GM21723 (cell line): ENCODE measurements at regions not wholly inside any gene's neighbourhood (a gene's known extent, or its start where the extent isn't known, plus 50 kb on each side); places are given as distances from the start of the nearest gene placed in this dataset.
"Not testable (repeated sequence)": the region's sequence is repeated elsewhere in the genome, so short reads cannot be mapped to it uniquely, and the experiment has no call there.

Source experiments
- ATAC-seq: cut with Tn5 transposase; IDR thresholded peaks from one replicate; pipeline ENCODE4 v1.9.1; 2021; ENCODE audit warnings: mild to moderate bottlenecking, moderate library complexity; ENCODE audit not compliant: unreplicated experiment

DNA sequence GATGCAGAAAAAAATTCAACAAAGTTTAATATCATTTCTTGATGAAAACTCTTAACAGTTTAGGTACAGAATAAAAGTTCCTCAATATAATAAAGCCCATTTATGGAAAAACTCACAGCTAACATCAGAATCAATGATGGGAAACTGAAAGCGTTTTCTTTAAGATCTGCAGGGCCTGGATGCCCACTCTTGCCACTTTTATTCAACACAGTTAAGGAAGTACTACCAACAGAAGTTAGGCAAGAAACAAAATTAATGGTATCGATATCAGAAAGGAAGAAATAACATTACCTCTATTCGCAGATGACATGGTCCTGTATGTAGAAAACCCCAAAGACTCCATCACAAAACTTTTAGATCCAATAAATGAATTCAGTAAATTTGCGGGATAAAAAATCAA, 542.4 kb upstream of the RGMB start:
- no peak for ATAC-seq

DNA sequence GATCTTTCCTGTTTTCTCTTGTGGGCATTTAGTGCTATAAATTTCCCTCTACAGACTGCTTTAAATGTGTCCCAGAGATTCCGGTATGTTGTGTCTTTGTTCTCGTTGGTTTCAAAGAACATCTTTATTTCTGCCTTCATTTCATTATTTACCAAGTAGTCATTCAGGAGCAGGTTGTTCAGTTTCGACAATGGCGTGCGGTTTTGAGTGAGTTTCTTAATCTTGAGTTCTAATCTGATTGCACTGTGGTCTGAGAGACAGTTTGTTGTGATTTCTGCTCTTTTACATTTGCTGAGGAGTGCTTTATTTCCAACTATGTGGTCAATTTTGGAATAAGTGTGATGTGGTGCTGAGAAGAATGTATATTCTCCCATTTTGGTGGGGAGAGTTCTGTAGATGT, 535.7 kb upstream of the RGMB start:
- not testable (repeated sequence) for ATAC-seq

DNA sequence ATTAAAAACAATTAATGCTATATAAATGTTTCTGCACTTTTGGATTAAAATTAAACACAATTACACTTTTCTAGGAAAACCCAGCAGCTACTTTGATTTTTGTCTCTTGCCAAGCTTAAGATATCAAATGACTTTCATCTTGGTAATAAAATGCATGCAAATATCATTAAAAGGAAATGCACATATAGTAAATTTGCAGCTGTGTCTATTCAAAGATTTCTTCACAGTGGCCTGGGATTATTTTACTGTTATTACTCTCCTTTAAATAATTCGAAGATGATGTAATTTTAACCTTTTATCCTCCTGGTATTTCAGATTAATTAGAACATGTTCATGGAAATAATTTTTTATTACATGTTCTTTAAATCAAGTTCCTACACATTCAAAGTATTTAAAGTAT, 529.5 kb upstream of the RGMB start:
- ATAC-seq, result no peak

DNA sequence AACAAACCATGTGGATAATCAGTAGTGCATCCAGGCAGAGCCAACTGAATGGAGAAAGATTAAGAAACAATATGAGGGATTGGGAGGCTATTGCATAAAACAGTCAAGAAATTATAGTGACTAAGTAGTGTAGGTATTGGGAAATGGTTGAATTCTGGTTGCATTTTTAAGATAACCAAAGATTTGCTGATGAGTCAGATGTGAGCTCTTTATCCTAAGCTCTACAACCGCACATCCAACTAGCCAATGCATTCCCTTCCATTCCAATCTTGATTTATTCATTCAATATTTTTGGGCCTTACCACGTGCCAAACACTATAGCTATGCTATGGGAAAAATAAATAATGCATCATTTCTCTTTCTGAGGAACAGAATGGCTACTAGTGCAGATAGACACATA, 524.5 kb upstream of the RGMB start:
- ATAC-seq, result no peak

DNA sequence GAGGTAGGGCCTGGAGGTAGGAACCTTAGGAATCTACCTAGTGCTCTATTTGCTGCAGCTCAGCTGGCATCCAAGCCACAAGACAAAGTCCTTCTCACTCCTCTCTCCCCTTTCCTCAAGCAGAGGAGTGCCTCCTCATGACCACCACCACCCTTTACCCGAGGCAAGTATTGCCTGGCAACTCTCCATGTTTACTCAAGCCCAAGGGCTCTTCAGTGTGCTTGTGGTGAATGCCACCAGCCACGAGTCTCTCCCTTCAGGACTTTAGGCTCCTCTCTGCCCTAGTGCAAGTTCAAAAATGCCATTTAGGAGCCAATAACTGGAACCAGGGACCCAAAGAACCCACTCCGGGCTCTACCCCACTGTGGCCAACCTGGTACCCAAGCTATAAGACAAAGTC, 514.5 kb upstream of the RGMB start:
- no peak for ATAC-seq

DNA sequence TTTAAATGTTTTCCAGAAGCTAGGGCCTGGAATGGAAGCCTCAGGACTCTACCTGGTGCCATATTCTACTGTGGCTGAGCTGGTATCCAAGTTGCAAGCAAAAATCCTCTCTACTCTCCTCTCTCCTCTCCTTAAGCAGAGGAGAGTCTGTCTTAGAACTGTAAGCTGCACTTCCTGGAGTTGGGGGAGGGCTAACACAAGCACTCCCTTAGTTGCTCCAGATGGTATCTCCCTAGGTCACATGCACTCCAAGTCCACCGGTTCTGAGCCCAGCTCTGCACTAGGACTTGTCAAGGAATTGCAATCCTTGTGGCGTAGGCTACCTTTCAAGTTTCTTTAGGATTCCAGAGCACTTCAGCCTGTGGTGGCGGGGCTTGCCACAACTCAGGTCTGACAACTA, 513.9 kb upstream of the RGMB start:
- no peak for ATAC-seq

DNA sequence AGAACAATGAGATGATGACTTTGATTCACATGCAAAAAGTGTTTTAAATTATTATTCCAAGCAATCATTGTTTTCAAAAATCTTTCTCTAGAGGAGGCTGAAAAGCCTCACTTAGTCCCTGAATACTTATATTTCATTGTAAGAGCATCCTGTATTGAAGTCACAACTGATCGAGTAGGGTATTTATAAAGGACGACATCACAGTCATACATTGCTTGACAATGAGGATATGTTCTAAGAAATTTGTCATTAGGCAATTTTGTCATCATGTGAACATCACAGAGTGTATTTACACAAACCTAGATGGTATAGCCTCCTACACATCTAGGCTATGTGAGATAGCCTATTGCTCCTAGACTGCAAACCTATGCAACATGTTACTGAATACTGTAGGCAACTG, 510.4 kb upstream of the RGMB start:
- ATAC-seq, result no peak

DNA sequence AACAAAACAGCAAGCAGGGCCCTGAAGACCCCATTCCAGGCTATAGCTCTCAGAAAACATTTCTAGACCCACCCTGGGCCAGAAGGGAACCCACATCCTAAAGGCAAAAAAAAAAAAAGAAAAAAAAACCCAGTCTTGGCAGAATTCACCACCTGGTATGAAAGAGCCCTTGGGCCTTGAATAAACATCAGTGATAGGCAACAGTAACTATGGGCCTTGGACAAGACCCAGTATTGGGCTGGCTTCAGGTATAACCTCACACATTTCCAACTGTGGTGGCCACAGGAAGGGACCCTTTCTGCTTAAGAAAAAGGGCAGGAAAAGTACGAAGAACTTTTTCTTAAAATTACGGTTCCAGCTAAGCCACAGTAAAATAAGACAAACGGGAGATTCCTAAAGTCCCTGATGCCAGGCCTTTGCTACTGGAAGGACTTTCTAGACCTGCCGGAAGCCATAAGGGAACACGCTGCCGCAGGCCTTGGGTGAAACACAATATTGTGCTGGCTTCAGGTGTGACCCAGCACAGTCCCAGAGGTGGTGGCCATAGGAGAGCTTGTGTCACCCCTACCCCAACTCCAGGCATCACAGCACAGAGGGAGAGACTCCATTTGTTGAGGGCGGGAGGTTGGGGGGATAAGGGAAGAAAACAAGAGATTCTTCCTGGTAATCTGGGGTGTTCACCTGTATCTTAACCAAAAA, 505.2 kb upstream of the RGMB start:
- ATAC-seq, result no peak

DNA sequence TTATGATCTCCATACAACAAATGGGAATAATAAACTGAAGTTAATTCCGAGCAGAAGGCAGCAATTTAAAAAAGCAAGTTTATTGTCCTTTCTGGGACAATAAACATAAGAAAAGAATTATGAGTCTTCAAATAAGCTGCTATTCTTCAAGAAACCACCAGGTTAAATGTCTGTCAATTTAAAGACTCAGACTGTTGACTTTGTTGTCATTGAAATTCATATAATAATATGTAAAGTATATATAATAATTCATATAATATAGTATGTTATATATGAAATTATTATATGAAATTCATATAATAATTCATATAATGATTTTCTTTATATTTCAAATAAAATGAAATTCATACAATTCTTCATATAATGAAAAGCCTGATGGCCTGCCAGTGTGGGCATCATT, 497.5 kb upstream of the RGMB start:
- ATAC-seq, result no peak

DNA sequence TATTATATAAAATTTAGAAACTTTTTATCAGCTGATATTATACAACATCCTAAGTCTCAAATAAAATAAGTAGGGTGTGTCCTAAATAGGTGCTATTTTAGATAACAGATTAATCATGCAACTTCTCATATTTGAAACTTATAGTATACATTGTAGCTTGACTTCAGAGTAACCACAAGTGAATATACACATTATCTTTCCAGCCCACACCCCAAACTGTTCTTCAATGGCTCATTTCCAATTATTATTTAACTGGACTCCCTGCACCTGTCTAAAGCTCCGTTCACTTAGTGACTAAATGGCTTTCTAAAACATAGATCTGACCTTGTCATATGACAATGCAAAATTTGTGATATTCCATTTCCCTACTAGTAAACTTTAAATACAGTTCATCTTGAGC, 490.9 kb upstream of the RGMB start:
- no peak for ATAC-seq

DNA sequence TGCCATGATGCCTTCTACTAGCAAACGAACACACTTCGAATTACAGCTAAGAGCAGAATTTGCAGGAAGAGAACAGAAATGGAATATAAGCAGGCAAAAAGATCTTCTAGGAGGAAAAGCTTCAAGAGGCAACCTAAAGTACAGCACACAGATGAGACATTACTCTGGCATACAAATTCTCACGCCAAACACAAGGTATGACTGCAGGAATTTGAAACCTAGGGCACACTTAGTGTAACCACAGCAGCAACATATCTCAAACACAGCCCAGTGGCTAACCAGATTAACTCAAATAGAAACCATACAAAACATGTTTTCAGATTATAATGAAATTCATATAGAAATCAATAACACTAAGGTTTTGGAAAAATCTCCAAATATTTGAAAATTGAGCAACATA, 481.0 kb upstream of the RGMB start:
- no peak for ATAC-seq

DNA sequence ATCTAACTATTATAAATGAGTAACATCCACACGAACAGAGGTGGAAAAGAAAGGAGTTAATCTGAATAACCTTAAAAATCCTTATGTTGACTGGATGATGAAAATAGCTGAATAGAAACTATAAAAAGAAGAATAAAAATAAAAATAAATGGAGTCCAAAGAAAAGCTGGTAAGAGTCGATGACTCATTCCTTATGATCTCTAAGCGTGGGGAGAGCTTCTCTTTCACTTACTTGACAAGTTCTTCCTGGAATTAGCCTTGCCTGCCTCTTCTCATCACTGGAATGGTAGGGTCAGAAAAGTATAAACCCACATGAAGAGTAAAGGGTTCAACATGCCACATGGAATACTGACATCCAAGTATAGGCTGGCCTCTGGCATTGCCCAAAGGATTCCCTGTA, 477.0 kb upstream of the RGMB start:
- no peak for ATAC-seq

DNA sequence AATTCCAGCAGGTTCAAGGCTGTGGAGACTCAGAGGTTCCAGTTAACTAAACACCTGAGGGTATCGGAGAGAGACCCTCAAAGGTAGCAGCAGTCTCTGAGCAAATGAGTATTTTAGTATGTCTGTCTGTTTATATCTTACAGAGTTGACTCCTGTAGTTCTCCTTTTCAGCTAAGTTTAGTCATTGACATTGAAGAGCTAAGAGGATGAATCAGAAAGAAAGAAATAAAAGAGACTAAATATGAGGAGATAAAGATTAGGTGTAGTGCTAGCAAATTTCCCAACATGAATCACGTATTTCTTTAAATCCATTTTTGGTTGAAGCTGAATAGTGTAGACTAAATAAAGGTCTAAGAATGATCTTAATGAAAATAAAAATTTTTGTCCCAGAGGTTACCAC, 474.0 kb upstream of the RGMB start:
- ATAC-seq, result no peak

DNA sequence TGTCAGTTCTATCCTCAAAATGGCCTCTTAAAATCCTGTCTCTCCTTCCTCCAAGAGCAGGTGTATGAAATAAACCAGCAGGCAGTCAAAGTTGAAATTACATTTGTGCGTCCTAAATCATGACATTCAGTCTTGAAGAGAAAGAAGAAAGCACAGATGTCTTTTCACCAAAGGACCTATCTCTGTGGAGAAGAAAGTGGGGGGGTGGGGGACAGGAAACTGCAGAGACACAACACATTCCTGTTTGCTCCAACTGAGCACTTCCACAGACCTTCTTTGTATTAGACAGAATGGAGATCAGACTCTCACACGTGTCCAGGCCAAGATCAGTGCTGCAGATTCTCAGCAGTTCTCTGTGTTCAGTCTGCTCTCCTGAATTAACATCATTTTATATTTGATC, 471.9 kb upstream of the RGMB start:
- ATAC-seq, result no peak

DNA sequence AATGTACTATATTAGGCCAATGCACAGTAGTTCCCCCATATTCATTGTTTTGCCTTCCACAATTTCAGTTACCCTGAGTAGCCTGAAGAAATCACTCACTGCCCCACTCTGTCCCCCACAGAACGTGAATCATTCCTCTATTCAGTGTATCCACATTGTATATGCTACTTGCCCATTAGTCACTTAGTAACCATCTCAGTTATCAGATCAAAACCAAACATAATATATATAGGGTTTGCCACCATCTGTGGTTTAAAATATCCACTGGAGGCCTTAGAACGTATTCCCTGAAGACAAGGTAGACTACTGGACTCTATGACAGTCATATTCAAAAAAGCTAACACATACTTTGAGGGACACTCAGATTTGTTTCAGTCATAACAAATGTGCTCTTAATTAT, 465.7 kb upstream of the RGMB start:
- no peak for ATAC-seq

DNA sequence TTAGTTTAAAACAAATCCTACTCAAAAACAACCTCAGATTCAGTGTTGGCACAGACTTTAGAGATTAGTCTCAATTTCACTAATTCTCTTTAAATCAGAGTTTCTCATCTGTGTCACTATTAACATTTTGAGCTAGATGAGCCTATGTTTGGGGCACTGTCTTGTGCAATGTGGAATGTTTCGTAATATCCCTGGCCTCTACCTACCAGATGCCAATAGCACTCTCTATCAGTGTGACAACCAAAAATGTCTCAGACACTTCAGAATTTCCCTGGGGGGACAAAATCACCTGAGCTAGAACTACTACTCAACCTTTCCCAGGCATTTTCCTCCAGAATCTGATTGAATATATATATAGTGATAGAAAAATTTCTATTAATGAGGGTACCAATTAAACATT, 465.2 kb upstream of the RGMB start:
- no peak for ATAC-seq

DNA sequence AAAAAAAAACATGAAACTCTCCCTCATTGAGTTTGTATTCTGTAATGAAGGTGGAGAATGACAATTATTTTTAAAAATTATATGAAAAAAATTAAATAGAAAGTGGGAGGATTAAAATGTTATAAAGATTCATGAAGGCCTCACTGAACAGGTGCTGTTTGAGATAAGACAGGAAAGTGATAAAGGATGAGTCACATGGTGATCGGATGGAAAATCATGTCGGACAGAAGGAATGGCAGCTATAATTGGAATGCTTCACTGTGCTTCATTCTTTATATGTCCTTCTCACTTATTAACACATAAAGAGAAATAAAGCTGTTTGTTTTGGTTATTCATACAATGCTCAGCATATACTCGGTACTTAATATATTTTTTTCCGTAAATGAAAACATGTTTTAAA, 464.5 kb upstream of the RGMB start:
- no peak for ATAC-seq

DNA sequence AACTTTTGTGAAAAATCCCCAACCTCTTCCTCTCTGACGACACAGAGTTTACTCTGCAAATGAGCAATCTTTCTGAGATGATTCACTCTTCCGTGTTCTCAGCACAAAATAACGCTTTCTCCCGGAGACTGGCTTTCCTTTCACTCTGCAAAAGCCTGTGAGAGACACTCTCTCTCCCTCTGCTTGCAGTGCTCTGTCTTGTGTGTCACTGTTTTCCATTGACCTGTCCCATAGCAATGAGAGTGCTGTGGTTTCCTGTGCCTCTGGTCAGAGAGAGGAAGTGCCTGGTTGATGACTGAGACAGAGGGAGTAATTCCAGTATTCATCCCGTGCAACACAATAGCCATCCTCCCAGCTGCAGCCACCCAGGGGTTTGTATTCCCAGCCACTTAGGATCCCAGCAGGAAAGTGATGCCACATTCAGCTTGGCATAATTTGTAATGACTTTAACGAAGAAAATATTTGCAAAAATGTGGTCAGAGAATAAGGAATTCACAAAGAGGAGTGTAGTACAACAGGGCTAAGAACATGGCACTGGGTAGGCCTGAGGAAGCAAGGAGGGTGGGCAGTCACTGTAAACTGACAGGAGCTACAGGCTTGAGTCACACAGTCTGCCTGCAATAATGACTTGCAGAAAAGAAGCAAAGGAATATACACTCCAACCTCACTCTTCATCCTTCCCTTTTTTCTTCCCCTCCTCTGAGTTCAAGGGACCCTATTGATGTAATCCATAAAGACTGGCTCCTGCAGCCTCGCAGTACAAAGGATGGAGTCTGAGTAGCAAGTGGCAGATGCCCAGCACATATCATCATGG, 463.5 kb upstream of the RGMB start:
- ATAC-seq, result peak; percentile 64

DNA sequence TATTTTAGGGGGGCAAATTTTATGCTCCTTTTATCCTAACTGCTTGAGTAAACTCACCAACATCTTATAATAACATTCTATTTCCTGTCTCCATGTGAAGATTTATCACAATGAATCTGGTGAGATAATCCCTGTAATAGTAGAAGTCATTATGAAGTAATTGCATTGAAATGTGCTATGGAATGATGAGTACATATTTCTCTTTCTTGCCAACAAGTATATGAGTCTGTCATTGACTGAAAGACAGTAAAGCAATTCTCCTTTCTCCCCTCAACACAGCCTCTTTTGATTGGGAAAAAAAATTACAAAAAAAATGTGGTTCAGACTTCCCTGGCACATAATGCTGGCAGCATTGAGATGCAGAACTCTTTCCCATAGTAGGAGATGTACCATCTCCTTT, 459.2 kb upstream of the RGMB start:
- ATAC-seq, result no peak

DNA sequence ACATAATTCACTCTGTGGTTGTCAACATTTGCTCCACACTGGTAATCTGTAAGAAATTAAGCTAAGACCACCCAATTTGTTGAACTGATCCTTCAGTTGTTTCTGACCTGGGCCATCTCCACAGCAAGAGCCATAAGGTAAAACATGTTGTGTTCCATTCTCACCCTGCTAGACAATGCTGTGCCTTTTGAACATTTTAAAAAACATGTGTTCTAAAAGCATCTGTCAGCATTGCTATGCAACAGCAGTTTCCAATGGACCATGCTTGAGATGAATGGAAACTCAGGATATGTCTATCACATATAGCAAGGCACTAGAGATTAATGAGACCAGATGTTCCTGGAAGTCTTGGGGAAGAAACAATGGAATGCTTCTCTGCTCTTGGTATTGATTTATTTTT, 455.1 kb upstream of the RGMB start:
- no peak for ATAC-seq

DNA sequence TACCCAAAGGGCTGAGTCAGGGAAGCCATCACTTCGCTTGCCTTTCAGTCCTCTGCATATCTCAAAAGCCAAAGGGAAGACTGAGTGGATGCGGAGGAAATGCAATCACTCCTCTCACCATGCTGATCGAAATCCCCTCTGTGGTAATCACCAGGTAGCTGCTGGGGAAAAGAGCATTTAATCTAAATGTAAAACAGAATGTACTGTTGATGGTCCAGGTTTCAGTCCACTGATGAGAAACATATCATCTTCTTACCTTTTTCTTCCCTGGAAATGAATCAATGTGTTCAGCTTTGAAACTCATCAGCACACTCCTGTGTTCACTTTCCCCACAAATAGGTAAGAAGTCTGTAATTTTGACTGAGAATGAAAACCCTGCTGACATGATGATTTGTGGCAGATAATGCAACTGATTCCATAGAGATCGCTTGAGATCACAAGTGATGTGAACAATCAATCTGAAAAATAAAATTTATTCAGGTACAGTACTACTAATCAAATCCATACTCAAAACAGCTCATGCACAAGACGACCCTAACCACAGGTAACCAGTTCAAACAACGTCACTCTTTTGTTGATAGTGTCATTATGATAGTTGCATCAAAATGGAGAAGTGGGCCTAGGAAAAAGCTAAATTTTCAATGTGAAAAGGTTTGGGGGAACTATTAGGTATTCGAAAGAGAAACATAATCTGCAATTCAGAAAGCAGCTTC, 454.0 kb upstream of the RGMB start:
- no peak for ATAC-seq

DNA sequence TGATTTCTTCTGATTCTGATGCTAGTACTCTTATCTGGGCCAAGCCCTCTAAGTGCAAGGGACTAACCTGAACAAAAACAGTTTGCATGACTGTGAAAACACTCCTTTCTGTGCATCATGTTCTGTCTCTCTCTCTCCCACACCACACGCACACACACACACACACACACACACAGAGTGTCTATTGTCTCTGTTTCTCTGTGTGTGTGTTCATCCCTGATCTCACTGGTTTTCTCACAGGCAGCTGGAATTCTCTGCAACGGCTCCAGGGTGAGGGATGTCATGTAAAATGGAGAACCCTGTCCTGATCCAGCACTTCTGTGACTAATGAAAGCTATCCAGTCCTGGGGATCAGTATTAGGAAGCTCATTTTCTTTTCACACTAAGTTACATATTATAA, 453.1 kb upstream of the RGMB start:
- ATAC-seq, result no peak
